GM18520 (cell line): ENCODE measurements at regions not wholly inside any gene's neighbourhood (a gene's known extent, or its start where the extent isn't known, plus 50 kb on each side); places are given as distances from the start of the nearest gene placed in this dataset.

Experiments used
- ATAC-seq: cut with Tn5 transposase; IDR thresholded peaks from one replicate; pipeline ENCODE4 v1.9.1; 2021; ENCODE audit not compliant: unreplicated experiment

DNA sequence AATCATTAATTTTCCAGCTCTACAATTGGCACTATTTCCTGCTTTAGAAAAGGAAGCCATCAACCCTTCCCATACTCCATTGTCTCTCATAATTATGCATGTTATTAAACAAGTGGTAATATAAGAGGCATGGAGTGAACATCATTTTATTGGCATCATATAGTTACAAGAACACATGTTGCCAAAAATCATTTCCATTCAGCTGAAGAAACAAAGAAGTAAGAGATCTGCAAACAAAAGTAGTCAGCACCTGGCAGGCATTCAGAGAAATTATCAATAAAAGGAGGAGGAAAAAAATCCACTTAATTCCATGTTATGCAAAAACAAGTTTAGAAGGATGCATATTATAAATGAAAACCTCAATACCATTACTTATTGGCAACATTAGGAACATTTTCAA is 1208.2 kb upstream of the C9orf72 start:
- no peak for ATAC-seq

DNA sequence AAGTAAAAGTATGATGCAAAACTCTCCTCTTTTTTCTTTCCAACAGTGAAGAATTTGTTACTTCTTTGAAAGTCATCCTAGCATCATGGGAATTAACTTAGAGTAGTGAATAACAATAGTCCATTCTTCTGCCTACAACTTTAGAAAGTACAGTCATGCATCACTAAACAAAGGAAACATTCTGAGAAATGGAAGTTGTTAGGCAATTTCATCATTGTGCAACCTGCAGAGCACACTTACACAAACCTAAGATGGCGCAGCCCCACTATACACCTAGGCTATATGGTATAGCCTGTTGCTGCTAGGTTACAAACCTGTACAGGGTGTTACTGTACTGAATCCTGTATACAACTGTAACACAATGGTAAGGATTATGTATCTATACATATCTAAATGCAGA is 1209.3 kb upstream of the C9orf72 start:
- no peak for ATAC-seq

DNA sequence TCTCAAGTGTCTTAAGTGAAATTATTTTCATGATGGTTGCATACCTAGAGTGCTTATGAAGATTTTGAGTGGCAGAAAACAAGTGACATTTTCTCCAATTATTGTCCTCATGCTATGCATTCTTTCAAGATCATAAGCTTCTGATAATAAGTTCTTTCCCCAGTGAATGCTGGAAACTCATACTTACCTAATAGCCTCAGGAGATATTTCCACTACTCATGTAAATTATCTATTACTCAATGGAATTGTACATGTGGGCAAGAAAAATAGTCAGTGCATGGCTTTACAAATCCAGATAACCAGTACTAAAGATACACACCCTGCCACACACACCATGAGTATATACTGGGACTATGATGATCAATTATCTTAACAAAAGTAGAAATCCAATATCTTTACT is 1219.4 kb upstream of the C9orf72 start:
- ATAC-seq: no peak

DNA sequence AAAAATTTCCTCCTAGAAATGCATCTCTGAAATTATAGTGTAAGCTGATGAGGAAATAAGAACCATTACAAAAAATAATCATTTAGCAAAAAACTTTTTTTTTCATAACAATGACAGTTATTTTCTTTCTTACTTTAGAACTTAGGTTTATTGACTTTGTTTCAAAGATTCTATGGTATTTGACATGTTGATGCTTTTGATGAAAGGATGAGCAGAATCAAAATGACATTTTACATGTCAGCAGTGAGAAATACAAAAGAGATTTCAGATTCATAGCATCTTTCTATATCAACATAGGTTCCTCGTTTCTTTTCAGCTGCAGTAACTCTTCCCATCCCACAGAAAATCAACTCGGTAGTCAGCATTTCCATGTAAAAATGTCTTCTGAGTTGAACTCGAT is 1226.6 kb upstream of the C9orf72 start:
- ATAC-seq: no peak

GRCh38 chr9:28801144-28801799 is 1228.0 kb upstream of the C9orf72 start:
- no peak for ATAC-seq

DNA sequence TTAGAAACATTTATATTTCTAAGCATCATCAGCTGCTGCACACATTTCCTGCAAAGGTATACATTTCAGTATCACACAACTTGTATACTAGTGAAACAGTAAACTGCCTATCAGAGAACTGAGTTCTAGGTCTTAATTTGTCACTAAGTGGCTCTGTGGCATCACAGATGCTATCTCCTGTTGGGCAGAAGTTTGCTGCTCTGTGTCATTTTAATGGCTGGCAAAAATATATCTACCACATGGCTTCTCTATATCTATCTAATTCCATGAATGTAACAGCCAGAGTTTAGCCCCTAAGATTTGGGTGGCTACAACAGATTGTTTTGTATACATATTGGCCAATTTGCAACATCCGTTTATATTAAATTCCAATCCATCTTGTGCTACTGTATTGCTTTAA is 1231.9 kb upstream of the C9orf72 start:
- no peak for ATAC-seq

- ATAC-seq: no peak
Observed at GRCh38 chr9:28808042-28808441, 1234.8 kb upstream of the C9orf72 start.

- ATAC-seq: no peak
Observed at GRCh38 chr9:28810388-28811075, 1237.3 kb upstream of the C9orf72 start.

DNA sequence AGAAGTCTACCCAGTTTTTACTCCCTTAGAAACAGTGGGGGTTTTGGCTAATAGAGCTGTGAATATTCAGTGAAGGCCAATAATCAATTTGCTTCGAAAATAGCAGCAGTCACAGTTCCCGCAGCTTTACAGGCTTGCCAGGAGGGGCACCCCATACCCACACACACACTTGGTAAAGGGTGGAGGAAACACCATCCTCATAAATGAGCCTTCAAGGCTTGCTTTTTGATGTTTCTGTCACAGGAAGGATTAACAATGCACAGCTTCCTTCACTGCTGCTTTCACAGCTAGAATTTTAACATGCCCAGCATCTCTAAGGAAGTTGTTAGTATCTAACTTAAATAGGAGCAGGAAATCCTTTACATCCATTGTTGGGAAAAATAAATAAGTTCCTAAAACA is 1247.5 kb upstream of the C9orf72 start:
- ATAC-seq: no peak

- no peak for ATAC-seq
Observed at GRCh38 chr9:28821240-28821639, 1248.0 kb upstream of the C9orf72 start.

GRCh38 chr9:28824432-28824963 is 1251.2 kb upstream of the C9orf72 start:
- no peak for ATAC-seq

DNA sequence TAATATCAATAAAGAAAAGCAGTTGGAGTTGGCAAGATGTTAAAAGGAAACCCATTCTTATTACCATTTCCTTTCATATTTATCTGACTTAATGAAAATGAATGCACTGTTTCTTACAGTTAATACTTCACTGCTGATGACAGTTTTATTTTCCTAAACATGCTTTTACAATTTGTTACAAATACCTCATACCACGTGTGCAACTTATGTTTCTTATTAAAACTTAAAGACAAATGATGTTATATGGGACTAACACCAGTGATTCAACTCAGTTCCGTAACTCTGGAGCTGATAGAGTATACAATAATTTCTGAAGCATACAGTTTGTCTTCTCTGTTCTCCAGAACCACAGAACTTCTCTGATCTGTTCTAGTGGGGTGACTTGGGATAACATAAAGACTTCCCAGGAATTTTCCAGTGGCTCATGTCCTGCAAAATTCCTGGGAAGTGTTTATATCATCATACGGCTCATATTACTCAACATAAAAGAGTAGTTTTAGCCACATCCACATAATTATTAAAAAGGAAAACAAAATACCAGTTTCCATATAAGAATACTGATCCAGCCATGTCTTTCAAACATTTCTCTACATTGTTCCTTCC is 1259.0 kb upstream of the C9orf72 start:
- no peak for ATAC-seq

- no peak for ATAC-seq
Observed at GRCh38 chr9:28834156-28834555, 1260.9 kb upstream of the C9orf72 start.

GRCh38 chr9:28839778-28840430 is 1266.6 kb upstream of the C9orf72 start:
- ATAC-seq: no peak

GRCh38 chr9:28841775-28842174 is 1268.5 kb upstream of the C9orf72 start:
- ATAC-seq: no peak

- ATAC-seq: no peak
Observed at GRCh38 chr9:28847331-28847730, 1274.0 kb upstream of the C9orf72 start.

DNA sequence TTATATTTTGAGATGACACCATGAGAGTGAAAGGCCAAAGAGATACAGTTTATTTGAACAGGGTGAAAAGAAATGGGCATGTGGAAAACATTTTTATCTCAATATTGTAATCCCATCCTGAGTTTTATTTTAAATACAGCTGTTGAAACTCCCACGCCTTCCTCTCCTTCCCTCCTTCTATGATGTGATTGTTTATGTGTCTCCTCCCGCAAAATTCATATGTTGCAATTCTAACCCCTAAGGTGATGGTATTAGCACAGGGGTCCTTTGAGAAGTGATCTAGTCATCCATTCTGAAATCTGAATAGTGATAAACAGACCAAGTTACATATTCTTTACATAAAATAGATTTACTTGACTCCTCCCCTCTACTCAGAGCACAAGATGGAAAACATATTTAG is 1275.4 kb upstream of the C9orf72 start:
- no peak for ATAC-seq

GRCh38 chr9:28853477-28853876 is 1280.2 kb upstream of the C9orf72 start:
- no peak for ATAC-seq

- no peak for ATAC-seq
Observed at GRCh38 chr9:28866951-28867350, 1293.7 kb upstream of the C9orf72 start.

DNA sequence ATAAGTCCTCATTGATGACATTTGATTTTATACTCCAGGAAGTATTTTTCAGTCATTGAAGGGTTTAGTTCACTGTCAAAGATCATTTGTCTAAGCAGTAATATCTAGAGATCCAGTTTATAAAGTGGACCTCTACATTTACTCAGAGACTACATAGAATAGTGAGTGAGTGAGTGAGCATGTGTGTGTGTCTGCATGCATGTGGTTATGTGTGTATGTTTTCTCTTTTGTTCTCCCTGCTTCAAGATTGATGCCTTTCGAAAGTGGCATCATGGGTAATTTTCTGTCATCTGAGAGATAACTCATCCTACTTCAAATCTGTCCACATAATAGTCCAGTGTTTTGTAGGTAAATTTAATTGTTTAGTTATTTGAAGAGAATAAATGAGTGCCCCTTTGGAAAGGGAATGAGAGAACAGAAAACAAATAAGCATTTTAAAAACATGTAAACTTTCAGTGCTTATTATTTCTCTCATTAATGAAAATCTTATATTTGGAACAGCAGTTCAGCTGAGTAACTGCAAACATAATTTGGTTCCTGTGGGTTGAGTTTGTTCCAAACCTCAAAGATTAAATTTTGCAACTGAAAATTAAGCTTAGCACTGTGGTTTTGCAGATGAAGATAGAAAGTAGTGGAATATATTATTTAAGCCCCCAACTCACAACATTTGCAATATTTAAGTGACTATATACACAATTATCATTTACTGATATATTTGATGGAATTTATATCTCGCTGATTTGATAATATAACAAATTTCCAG is 1295.1 kb upstream of the C9orf72 start:
- ATAC-seq: no peak

- no peak for ATAC-seq
Observed at GRCh38 chr9:28882529-28882928, 1309.2 kb upstream of the C9orf72 start.
